HG03469 (cell line): ENCODE measurements at regions not wholly inside any gene's neighbourhood (a gene's known extent, or its start where the extent isn't known, plus 50 kb on each side); places are given as distances from the start of the nearest gene placed in this dataset.

ENCODE experiments used
- ATAC-seq: cut with Tn5 transposase; IDR thresholded peaks from one replicate; pipeline ENCODE4 v1.9.1; 2021; ENCODE audit warnings: mild to moderate bottlenecking, moderate library complexity, moderate number of reproducible peaks; ENCODE audit not compliant: unreplicated experiment

GRCh38 chr6:113564371-113565171 lies 292.6 kb upstream of the MARCKS start:
- ATAC-seq: peak; percentile 39

DNA sequence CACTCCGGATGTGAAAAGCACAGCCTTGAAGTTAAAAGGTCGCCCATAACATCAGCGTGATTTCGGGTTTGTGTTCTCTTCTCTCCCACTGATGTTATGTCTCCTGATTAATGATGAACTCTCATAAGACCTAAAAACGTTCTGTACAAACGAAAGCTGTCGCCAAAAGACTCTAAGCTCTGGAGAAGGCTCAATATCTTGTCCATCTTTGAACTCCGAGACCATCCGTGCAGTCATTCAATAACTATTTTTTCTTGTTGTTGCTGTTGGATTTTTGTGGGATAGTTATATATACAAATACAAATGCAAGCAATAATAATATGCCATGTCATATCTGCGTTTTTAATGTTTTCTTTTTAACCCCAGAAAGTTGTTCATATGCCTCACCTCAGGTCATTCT lies 291.8 kb upstream of the MARCKS start:
- ATAC-seq: no peak

DNA sequence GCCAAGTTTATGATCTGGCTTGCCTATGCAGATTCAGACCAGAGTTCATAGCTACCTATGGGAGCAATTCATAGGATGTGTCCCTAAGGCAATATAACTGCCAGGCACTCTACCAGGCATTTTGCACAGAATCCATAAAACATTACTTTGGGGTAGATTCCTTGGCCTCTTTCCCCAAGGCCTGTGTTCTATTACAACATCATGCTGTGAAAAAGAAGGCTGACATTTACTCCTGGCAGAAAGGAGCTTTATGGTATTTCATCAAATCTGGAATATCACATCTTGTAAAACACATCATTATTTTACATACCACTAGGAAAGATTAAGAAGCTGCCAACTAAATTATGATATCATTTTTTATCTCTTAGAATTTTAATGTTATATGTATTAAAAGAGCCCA lies 287.0 kb upstream of the MARCKS start:
- no peak for ATAC-seq

GRCh38 chr6:113570641-113571040 lies 286.5 kb upstream of the MARCKS start:
- ATAC-seq: no peak

GRCh38 chr6:113574147-113574546 lies 283.0 kb upstream of the MARCKS start:
- no peak for ATAC-seq

DNA sequence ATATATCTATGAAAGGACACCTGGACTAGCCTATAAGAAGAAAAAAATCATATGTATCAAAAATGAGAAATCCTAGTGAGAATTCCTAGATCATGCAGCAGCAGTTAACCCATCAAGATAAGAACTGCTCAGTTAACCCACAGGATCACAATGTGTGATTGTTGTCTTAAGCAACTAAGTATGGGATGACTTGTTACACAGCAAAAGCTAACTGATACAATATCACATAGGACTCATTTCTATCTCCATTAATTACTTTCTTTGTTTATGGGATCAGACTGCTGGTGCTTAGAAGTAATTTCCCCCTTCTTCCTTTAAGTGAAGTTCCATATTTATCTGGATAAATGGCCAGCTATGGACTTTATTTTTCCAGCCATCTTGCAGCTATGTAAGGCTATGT lies 280.8 kb upstream of the MARCKS start:
- no peak for ATAC-seq

DNA sequence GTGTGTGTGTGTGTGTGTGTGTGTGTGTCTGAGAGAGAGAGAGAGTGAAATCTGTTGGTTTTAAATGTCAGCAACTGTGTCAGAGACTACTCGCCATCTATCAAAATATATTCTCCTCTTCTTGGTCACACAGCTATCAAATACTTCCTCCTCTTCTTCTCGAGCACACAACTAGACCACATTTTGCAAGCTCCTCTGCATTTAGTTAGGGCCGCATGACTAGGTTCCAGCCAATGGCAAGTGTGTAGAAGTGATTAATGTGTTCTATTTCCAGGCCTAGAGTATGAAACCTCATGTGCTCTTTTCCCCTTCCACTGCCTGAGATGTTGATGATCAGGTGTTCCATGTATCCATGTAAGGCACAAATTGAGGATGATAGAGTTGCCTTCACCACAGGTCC lies 278.5 kb upstream of the MARCKS start:
- no peak for ATAC-seq

DNA sequence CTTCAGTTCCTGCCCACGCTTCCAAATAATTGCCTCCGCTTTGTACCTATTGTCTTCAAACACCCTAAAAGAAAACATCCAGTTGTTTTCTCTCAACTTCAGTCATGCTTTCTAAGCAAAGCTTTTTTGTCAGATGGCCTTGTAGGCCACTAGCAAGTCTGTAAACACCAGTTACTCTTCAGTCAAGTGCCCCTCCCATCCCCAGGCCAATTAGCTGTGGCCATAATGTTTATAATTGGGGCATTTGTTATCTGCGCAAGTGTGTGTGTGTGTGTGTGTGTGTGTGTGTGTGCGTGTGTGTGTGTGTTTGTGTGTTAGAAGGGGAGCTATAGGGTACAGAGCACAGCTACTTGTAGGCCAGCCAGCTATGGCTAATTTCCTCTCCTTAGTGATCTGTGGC lies 272.4 kb upstream of the MARCKS start:
- ATAC-seq: no peak

DNA sequence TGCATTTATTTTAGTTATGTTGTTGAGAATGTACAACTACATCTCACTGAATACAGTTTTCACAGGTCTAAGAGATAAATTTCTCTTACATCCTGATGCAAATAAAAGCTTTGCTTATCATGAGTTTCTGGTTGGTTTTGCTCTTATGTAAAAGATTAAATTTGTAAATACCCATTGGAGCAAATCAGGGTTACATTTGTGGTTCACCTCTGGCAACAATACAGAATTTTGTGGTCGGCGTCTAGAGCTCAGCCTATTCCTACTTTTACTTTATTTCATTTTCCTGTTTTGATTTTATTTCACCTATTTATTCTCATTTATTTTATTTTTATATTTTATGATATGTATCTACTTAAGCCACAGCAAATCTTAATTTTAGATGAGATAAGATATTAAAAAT lies 271.9 kb upstream of the MARCKS start:
- no peak for ATAC-seq

DNA sequence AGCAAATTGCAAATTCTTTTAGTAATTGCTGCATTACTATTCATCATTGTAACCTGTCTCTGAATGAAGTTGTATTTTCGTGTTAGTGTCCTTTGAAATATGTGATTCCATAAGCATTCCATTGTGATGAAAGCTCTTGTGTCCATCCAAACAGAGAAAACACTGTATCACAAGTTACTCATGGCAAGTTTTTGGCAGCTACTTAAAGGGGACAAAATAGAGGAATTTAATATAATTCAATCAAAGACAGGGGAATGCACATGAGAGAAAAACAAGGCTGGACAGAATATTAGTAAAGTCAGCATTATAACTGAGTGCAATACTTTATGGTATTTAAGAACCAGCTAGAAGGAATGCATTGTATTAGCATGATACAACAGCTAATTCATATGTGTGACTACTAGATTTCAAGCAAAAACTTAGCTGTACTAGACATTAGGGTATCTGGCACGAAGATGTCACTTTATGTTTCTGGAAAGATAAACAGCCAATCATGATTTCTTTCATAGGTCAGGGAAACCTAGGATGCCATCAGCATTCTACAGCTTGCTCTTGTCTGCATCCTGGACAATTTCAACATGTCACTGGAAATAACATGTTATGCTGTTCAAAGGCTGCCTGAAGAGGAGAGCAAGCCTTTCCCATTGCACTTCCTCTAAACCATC lies 270.6 kb upstream of the MARCKS start:
- no peak for ATAC-seq

GRCh38 chr6:113587078-113587699 lies 270.0 kb upstream of the MARCKS start:
- ATAC-seq: no peak

DNA sequence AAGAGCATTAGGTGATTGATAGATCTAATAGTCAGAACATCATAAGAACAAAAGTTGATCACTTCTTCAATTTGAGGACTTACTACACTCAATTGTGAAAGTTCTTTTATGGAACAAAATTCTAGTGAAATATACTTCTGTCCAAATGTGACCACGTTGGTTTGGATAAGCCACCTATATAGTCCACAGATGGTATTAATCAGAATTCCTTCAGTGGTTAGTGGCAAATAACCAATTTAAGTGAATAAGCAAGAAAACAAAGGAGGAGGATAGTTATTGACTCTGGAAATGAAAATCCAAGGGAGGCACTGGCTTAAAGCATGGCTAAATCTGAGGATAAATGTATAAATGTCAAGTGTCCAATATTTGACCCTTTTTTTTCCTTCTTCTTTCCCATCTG lies 268.5 kb upstream of the MARCKS start:
- ATAC-seq: no peak

DNA sequence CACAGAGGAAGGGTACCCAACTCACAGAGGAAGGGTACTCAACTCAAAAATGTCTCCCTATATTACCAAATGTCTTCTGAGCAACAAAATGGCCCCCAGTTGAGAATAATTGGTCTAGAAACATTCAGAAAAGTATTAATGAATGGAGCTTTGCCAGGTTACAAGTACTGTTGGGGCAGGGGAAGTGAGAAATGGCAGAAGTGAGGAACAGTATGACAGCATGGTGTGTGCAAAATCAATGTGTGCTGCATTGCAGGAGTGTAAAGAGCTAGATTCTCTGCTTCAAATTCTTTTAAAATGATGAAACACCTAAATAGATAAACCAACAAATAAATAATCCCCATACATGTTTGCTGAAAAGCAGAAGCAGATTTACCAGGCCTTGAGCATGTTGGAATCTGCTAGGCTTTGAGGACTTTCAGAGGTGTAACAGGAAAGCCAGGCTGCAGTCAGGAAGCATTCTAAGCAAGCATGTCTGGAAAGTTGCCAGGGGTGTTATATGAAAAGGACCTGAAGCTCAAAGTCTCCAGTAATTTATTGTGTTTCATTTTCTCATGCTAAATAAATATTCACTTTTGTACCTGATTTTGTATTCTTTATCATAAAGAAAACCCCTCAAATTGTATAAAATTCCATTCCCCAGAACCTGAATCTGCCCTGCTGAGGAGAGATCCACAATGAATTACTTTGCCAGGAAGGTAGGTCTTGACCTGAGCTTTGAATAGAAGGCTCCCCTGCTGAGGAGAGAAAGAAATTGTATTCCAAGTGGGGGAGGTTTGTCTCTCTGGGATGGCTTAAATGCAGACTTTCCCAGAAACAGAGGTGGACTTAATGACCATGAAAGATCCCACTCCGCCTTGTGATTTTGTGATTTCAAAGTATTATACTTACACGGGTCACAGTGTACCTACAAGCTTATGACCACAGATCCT lies 265.0 kb upstream of the MARCKS start:
- peak; percentile 55 for ATAC-seq

DNA sequence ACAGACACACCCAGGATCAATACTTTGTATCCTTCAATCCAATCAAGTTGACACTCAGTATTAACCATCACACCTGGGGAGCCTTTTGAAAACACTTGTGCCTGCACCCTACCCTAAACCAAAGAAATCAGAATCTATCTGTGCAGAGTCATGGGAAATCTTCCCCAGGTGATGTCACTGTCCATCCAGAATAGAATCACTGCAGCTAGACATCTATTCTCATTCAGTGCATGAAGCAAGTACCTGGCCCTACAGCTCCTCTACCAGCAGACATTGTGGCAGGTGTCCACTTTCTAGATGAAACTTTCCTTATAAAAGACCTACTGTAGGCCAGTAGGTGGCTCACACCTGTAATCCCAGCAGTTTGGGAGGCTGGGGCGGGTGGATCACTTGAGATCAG lies 262.4 kb upstream of the MARCKS start:
- no peak for ATAC-seq

- ATAC-seq: no peak
Measured at GRCh38 chr6:113595911-113596376, 261.2 kb upstream of the MARCKS start.

DNA sequence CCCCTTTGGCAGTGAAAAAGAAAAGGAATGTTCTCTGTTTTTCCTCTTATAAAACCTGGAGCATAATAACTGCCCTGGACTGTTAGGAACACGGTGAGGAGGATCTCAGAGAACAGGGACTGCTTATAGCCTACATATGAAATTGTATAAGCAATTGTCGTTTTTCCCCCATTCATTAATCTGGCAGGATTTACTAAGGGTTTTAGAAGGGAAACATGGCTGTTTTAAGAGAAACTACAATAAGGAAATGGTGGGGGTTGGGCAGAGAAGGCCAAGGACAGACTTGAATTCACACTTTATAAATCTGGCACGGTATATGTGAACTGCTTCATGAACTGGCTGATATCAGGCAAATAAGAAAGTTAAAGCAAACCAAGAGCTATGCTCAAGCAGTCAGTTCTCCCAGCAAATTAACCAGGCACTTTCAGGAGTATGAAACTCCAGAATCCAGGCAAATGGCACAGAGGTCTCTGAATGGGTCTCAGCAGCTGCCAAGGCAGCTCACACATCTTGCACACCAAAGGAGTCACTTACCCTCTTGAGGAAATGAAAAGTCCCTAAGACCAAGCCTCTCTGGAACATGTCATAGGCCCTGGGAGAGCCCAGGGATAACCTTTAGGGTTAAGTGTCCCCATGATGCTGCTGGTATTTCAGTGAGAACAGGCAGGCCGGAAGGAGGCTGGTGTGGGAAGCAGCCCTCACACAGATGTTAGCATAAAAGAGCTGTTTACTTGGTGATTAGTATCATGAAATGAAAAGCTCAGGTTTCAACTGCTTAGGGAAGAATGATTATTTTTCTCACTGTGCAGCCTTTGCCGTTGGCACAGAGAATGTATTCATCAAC lies 260.5 kb upstream of the MARCKS start:
- ATAC-seq: no peak

DNA sequence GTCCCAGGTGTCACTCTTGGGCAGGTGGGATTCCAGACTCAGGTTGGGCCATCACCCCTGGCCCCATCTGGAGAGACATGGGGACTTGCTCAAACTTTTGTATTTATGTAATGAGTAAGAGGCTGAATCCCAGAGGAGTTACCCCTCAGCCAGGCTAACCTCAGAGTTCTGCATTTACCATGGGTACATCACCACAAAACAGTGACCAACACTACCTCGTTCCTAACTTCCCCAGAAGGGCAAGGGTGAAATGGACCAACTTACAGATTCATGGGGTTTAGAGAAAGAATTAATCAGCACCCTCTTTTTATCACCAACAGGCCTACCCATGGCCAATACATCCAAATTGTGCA lies 259.9 kb upstream of the MARCKS start:
- ATAC-seq: no peak

DNA sequence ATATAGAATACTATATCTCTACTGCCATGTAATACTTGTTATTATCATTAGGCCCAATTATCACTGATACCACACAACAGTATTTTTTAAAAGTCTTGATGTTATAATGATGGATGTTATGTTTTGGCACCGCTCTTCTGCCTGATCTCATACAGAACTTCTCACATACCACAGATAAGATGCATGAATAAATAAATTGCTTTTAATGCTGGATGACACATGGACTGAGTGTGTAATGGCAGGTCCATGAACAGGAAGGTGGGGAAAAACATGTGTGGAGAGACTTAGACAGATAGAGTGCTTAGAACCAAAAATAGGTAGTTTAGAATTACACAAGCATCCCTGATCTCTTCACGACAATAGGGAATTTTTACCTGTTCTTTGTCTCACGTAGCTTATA lies 258.4 kb upstream of the MARCKS start:
- ATAC-seq: no peak

- ATAC-seq: no peak
Measured at GRCh38 chr6:113599444-113599843, 257.7 kb upstream of the MARCKS start.
